Mucosa of descending colon (tissue), 3 donors: ENCODE measurements at regions not wholly inside any gene's neighbourhood (a gene's known extent, or its start where the extent isn't known, plus 50 kb on each side); places are given as distances from the start of the nearest gene placed in this dataset.

ENCODE experiments used
- ATAC-seq: fragments of 200-7000 bp; cut with Tn5 transposase; one replicate; pipeline ENCODE4 v1.9.1; 2020; ENCODE audit warnings: mild to moderate bottlenecking, moderate library complexity
- DNase-seq, 3 donors: peaks; one replicate each; pipeline ENCODE4 v3.0.0-alpha.2; 2020
- H3K36me3 ChIP-seq: fragments of 200-600 bp; one replicate; pipeline ENCODE4 v1.8.0; 2021; ENCODE audit warnings: low read depth, mild to moderate bottlenecking
- H3K4me1 ChIP-seq: fragments of 200-600 bp; one replicate; pipeline ENCODE4 v1.8.0; 2021; ENCODE audit warnings: low read depth, mild to moderate bottlenecking
- H3K4me3 ChIP-seq: fragments of 200-600 bp; one replicate; pipeline ENCODE4 v1.8.0; 2021; ENCODE audit warnings: mild to moderate bottlenecking
- H3K9me3 ChIP-seq: fragments of 200-600 bp; one replicate; pipeline ENCODE4 v1.8.0; 2021; ENCODE audit warnings: mild to moderate bottlenecking
- CTCF ChIP-seq: fragments of 200-600 bp; IDR thresholded peaks from one replicate; pipeline ENCODE4 v1.8.0; 2022; ENCODE audit warnings: antibody characterized with exemption, mild to moderate bottlenecking
- intact Hi-C, 2 donors: fragments of 100-400 bp; cut with DNase I in 1 of 2; cut with micrococcal nuclease in 1 of 2; formaldehyde crosslinking; loops; one replicate each; pipeline versions ENCODE4 v1.11.0 to v1.11.1; 2022; cut with DNase I, micrococcal nuclease
- donor health status: DM: no; HTN: no; CAD: no; lungs with moderate emphysema.
- donor health status: DM: no; HTN: no; CAD: no.
- donor health status: DM: no; HTN: yes; CAD: no.

DNA sequence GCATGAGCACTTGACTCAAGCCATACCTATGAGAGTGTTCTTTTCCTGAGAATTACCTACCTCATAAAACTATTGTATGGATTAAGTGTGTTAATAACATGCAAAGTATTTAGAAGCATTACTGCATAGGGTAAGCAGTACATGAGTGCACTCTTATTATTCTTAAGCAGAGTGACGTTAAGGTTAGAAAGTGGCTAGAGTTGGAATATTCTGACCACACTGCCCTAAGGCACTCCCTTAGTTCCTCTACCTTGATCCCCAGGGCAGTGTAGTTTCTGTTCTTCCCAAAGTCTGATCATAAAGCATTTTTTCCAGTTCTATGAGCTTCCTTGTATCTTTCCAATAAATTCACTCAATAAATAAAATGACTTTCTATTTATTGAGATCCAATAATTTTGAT lies 189.2 kb downstream of the PCSK1 start:
- no peaks in the 10 kb centered on the region for H3K4me1 ChIP-seq
- intact Hi-C loops: no loop called here
- no peak for DNase-seq
- H3K4me3 ChIP-seq: no peak overlapping the region
- ATAC-seq: no peak
- H3K9me3 ChIP-seq: no peaks in the 10 kb centered on the region
- no peaks in the 10 kb centered on the region for H3K36me3 ChIP-seq
- no peak for TF ChIP-seq CTCF

DNA sequence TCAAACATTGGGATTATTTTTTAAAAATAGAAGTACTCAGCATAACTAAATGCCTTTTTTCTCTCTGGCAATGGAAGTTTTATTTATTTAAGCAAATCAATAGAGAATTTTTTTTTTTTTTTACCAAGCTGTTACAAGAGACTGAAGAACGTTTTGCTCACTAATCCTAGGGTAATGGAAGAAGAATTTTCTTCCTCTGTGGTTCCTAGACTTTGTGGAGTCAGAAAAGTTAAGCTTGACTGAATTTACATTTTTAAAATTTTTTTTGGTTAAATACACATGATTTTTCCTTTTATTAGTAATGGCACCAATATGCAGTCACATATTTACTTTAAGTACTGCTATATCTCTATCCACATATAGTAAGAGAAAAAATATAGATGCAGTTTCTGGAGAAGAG lies 189.8 kb downstream of the PCSK1 start:
- TF ChIP-seq CTCF: no peak
- no peak overlapping the region for H3K4me3 ChIP-seq
- intact Hi-C loops: no loop called here
- DNase-seq (no peak), ATAC-seq (no peak)
- no peaks in the 10 kb centered on the region for H3K4me1 ChIP-seq
- H3K36me3 ChIP-seq: no peaks in the 10 kb centered on the region
- H3K9me3 ChIP-seq: no peaks in the 10 kb centered on the region

DNA sequence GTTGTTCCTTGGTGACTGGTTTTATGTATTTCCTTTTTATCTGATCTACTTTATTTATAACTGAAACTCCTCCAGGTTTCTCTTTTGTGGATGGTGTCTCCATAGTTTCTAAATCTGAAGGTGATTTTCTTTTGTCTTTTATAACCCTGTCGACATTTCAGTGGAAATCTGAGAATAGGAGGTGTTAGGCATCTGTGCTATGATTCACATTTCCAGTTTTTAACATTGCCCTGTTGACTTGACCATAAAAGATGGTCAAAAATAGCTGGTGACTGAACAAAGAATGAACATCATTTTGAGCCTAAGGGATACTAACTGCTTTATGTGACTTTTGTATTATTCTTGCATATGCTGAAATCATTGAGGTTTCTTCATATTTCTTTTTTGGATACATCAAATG lies 190.5 kb downstream of the PCSK1 start:
- Histone ChIP-seq H3K9me3 (no peaks in the 10 kb centered on the region), H3K4me3 (no peak overlapping the region), H3K36me3 (no peaks in the 10 kb centered on the region), H3K4me1 (no peaks in the 10 kb centered on the region)
- TF ChIP-seq CTCF: no peak
- intact Hi-C loops: no loop called here
- ATAC-seq (no peak), DNase-seq (no peak)

DNA sequence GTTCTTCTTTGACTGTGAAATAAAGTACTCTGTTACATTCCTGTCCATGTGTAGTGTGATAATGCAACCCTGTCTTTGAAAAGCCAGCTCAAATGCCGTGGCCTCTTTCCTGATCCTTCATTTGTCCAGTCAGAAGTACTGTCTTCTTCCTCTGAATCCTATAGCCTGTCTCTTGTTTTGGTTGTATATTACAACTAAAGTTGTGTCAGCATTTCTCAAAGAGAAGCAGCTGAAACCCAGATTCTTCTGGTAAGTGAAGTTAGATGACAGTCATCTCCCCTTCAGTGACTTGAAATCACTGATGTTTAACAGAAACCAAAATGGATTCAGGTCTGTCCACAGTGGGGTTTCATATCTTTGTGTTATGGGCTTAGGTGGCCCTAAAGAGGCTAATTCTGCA lies 196.2 kb downstream of the PCSK1 start:
- no peak for TF ChIP-seq CTCF
- H3K9me3 ChIP-seq: no peaks in the 10 kb centered on the region
- H3K4me3 ChIP-seq: no peak overlapping the region
- no peaks in the 10 kb centered on the region for H3K36me3 ChIP-seq
- no peaks in the 10 kb centered on the region for H3K4me1 ChIP-seq
- no peak for DNase-seq
- intact Hi-C loops: no loop called here
- no peak for ATAC-seq

- Histone ChIP-seq H3K9me3 (no peaks in the 10 kb centered on the region), H3K36me3 (no peaks in the 10 kb centered on the region), H3K4me3 (no peak overlapping the region), H3K4me1 (no peaks in the 10 kb centered on the region)
- DNase-seq (no peak), ATAC-seq (no peak)
- TF ChIP-seq CTCF: no peak
- intact Hi-C loops: no loop called here
Measured at GRCh38 chr5:96236051-96236450, 197.0 kb downstream of the PCSK1 start.
